ENCODE measurements at regions not wholly inside any gene's neighbourhood (a gene's known extent, or its start where the extent isn't known, plus 50 kb on each side); places are given as distances from the start of the nearest gene placed in this dataset.

GRCh38 chr2:239621611-239622010 lies 220.8 kb upstream of the HDAC4 start:
- no peak for TF ChIP-seq JUND (IDR thresholded peaks at IDR 0.05)
- TF ChIP-seq, protein P1, sequence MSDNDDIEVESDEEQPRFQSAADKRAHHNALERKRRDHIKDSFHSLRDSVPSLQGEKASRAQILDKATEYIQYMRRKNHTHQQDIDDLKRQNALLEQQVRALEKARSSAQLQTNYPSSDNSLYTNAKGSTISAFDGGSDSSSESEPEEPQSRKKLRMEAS (IDR thresholded peaks at IDR 0.05) = no peak
- TF ChIP-seq CTCF (IDR thresholded peaks at IDR 0.05; ENCODE audit: low read depth, low read length, missing input control) = no peak
- no peak for TF ChIP-seq YY1 (IDR thresholded peaks at IDR 0.05)
- TF ChIP-seq TAF1 (conservative IDR thresholded peaks at IDR 0.05) = no peak
- TF ChIP-seq, protein P2, sequence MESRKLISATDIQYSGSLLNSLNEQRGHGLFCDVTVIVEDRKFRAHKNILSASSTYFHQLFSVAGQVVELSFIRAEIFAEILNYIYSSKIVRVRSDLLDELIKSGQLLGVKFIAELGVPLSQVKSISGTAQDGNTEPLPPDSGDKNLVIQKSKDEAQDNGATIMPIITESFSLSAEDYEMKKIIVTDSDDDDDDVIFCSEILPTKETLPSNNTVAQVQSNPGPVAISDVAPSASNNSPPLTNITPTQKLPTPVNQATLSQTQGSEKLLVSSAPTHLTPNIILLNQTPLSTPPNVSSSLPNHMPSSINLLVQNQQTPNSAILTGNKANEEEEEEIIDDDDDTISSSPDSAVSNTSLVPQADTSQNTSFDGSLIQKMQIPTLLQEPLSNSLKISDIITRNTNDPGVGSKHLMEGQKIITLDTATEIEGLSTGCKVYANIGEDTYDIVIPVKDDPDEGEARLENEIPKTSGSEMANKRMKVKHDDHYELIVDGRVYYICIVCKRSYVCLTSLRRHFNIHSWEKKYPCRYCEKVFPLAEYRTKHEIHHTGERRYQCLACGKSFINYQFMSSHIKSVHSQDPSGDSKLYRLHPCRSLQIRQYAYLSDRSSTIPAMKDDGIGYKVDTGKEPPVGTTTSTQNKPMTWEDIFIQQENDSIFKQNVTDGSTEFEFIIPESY (IDR thresholded peaks at IDR 0.05) = no peak
- TF ChIP-seq REST (IDR thresholded peaks at IDR 0.05) = no peak
- TF ChIP-seq SP1 (IDR thresholded peaks at IDR 0.05) = no peak
- TF ChIP-seq GABPA (IDR thresholded peaks at IDR 0.05 in 1 of 2, conservative IDR thresholded peaks at IDR 0.05 in 1 of 2) = no peak
- no peak for TF ChIP-seq EGR1 (IDR thresholded peaks at IDR 0.05; ENCODE audit: low read depth in 2 of 2)
- no peak for TF ChIP-seq RAD21 (IDR thresholded peaks at IDR 0.05)
- no peak for TF ChIP-seq HNF4A (conservative IDR thresholded peaks at IDR 0.05)
- no peak for TF ChIP-seq FOXA1 (IDR thresholded peaks at IDR 0.05)

Measured in liver (tissue), 3 donors.